HG02981 (cell line): ENCODE measurements at regions not wholly inside any gene's neighbourhood (a gene's known extent, or its start where the extent isn't known, plus 50 kb on each side); places are given as distances from the start of the nearest gene placed in this dataset.
"Not testable (repeated sequence)": the region's sequence is repeated elsewhere in the genome, so short reads cannot be mapped to it uniquely, and the experiment has no call there.

Experiments
- ATAC-seq: cut with Tn5 transposase; IDR thresholded peaks from one replicate; pipeline ENCODE4 v1.9.1; 2021; ENCODE audit warnings: mild to moderate bottlenecking, moderate library complexity; ENCODE audit not compliant: unreplicated experiment

- ATAC-seq = no peak
These were observed 128.8 kb downstream of the LMNTD1 start for GRCh38 chr12:25424211-25424731.

GRCh38 chr12:25423355-25424050 is 129.6 kb downstream of the LMNTD1 start:
- ATAC-seq = no peak

GRCh38 chr12:25422241-25422640 is 130.8 kb downstream of the LMNTD1 start:
- ATAC-seq = no peak

GRCh38 chr12:25421651-25422167 is 131.4 kb downstream of the LMNTD1 start:
- ATAC-seq = no peak

- ATAC-seq = no peak
These were observed 133.0 kb downstream of the LMNTD1 start for GRCh38 chr12:25420116-25420515.

- no peak for ATAC-seq
These were observed 133.5 kb downstream of the LMNTD1 start for GRCh38 chr12:25419595-25419994.

- no peak for ATAC-seq
These were observed 136.0 kb downstream of the LMNTD1 start for GRCh38 chr12:25417071-25417470.

- ATAC-seq = no peak
These were observed 136.6 kb downstream of the LMNTD1 start for GRCh38 chr12:25416516-25416915.

- no peak for ATAC-seq
These were observed 138.1 kb downstream of the LMNTD1 start for GRCh38 chr12:25415004-25415403.

GRCh38 chr12:25412735-25413134 is 140.3 kb downstream of the LMNTD1 start:
- no peak for ATAC-seq

- no peak for ATAC-seq
These were observed 148.1 kb downstream of the LMNTD1 start for GRCh38 chr12:25404955-25405354.

- no peak for ATAC-seq
These were observed 151.0 kb upstream of the KRAS start for GRCh38 chr12:25401547-25402345.

- no peak for ATAC-seq
These were observed 146.3 kb upstream of the KRAS start for GRCh38 chr12:25397001-25397400.

GRCh38 chr12:25395227-25395626 is 144.5 kb upstream of the KRAS start:
- no peak for ATAC-seq

GRCh38 chr12:25394775-25395174 is 144.0 kb upstream of the KRAS start:
- not testable (repeated sequence) for ATAC-seq

GRCh38 chr12:25394025-25394424 is 143.3 kb upstream of the KRAS start:
- no peak for ATAC-seq

GRCh38 chr12:25391346-25391745 is 140.6 kb upstream of the KRAS start:
- not testable (repeated sequence) for ATAC-seq

GRCh38 chr12:25388183-25388582 is 137.5 kb upstream of the KRAS start:
- ATAC-seq = no peak

- ATAC-seq = no peak
These were observed 137.0 kb upstream of the KRAS start for GRCh38 chr12:25387732-25388050.

- ATAC-seq = peak; percentile 18
These were observed 136.4 kb upstream of the KRAS start for GRCh38 chr12:25386831-25387731.

- no peak for ATAC-seq
These were observed 134.1 kb upstream of the KRAS start for GRCh38 chr12:25384893-25385248.
